ENCODE measurements at regions not wholly inside any gene's neighbourhood (a gene's known extent, or its start where the extent isn't known, plus 50 kb on each side); places are given as distances from the start of the nearest gene placed in this dataset.

- TF ChIP-seq CTCF (IDR thresholded peaks at IDR 0.05) (no peak), POLR2A (IDR thresholded peaks at IDR 0.05) (no peak)
These were observed 419.3 kb downstream of the TUSC7 start for GRCh38 chr3:117128872-117129271.

All from lower leg skin (tissue), 3 donors.